ENCODE measurements at regions not wholly inside any gene's neighbourhood (a gene's known extent, or its start where the extent isn't known, plus 50 kb on each side); places are given as distances from the start of the nearest gene placed in this dataset.
A peak's percentile ranks its signal among the peaks of the same experiment; 100 is the strongest.

GRCh38 chr2:216572582-216573578 lies 60.3 kb upstream of the IGFBP2 start:
- H3K27me3 ChIP-seq (ENCODE audit: low read length): no peaks in the 10 kb centered on the region
- DNase-seq: no peak
- no peak for ATAC-seq
- CTCF ChIA-PET: no interaction called here
- no peaks in the 10 kb centered on the region for H3K36me3 ChIP-seq (ENCODE audit: low read depth, low read length)
- H3K9ac ChIP-seq (ENCODE audit: low read length): peak overlapping the region; percentile 49; the same call in 1 of the 2 replicates
- H3K4me1 ChIP-seq (ENCODE audit: insufficient read depth, low read length): peaks cover 28% of the 10 kb centered on the region
- no TSS peak for BruUV-seq (replicated peaks)
- no peaks in the 10 kb centered on the region for H3K9me2 ChIP-seq (replicated peaks; ENCODE audit: low read length)
- H3K9me3 ChIP-seq (ENCODE audit: low read length): no peaks in the 10 kb centered on the region
- peaks cover 7% of the 10 kb centered on the region for H3F3A ChIP-seq (ENCODE audit: low read length, unreplicated experiment)
- TF ChIP-seq EZH2 (IDR thresholded peaks at IDR 0.05; ENCODE audit: low read length, unreplicated experiment) (no peak), EZH2phosphoT487 (IDR thresholded peaks at IDR 0.05; ENCODE audit: borderline replicate concordance, low read length) (no peak), CTCF (conservative IDR thresholded peaks at IDR 0.05; ENCODE audit: low read depth, low read length) (no peak)
- POLR2A ChIA-PET (ENCODE audit: unreplicated experiment): no interaction called here
- intact Hi-C loops (cut with micrococcal nuclease): no loop called here
- peak overlapping the region; percentile 87 for H3K27ac ChIP-seq (ENCODE audit: low read length)
- H4K20me1 ChIP-seq (ENCODE audit: low read length): no peaks in the 10 kb centered on the region
- no peaks in the 10 kb centered on the region for H3K79me2 ChIP-seq (ENCODE audit: low read length)
- H3K4me3 ChIP-seq (ENCODE audit: low read length): no peak overlapping the region
- H2AFZ ChIP-seq (ENCODE audit: low read length): no peak overlapping the region
- no peak overlapping the region; the same call in 1 of the 2 replicates for H3K4me2 ChIP-seq (ENCODE audit: low read length)

GRCh38 chr2:216574046-216574445 lies 59.2 kb upstream of the IGFBP2 start:
- ChIA-PET CTCF (no interaction called here), POLR2A (ENCODE audit: unreplicated experiment) (no interaction called here)
- no peak overlapping the region for H2AFZ ChIP-seq (ENCODE audit: low read length)
- H3K27ac ChIP-seq (ENCODE audit: low read length): no peak overlapping the region
- no peak overlapping the region for H3K4me3 ChIP-seq (ENCODE audit: low read length)
- H3K27me3 ChIP-seq (ENCODE audit: low read length): no peaks in the 10 kb centered on the region
- H3K36me3 ChIP-seq (ENCODE audit: low read depth, low read length): no peaks in the 10 kb centered on the region
- H3K9ac ChIP-seq (ENCODE audit: low read length): no peak overlapping the region
- no peak overlapping the region for H3K4me2 ChIP-seq (ENCODE audit: low read length)
- intact Hi-C loops (cut with micrococcal nuclease): no loop called here
- peaks cover 7% of the 10 kb centered on the region for H3F3A ChIP-seq (ENCODE audit: low read length, unreplicated experiment)
- ATAC-seq (no peak), DNase-seq (no peak)
- no peaks in the 10 kb centered on the region for H3K9me2 ChIP-seq (replicated peaks; ENCODE audit: low read length)
- H3K9me3 ChIP-seq (ENCODE audit: low read length): no peaks in the 10 kb centered on the region
- BruUV-seq (replicated peaks): no TSS peak
- TF ChIP-seq EZH2phosphoT487 (IDR thresholded peaks at IDR 0.05; ENCODE audit: borderline replicate concordance, low read length) (no peak), EZH2 (IDR thresholded peaks at IDR 0.05; ENCODE audit: low read length, unreplicated experiment) (no peak), CTCF (conservative IDR thresholded peaks at IDR 0.05; ENCODE audit: low read depth, low read length) (no peak)
- peaks cover 38% of the 10 kb centered on the region for H3K4me1 ChIP-seq (ENCODE audit: insufficient read depth, low read length)
- H3K79me2 ChIP-seq (ENCODE audit: low read length): no peaks in the 10 kb centered on the region
- H4K20me1 ChIP-seq (ENCODE audit: low read length): no peaks in the 10 kb centered on the region

GRCh38 chr2:216574586-216574985 lies 58.6 kb upstream of the IGFBP2 start:
- Histone ChIP-seq H4K20me1 (ENCODE audit: low read length) (no peaks in the 10 kb centered on the region), H2AFZ (ENCODE audit: low read length) (no peak overlapping the region), H3K4me1 (ENCODE audit: insufficient read depth, low read length) (peaks cover 38% of the 10 kb centered on the region), H3K9ac (ENCODE audit: low read length) (no peak overlapping the region), H3K79me2 (ENCODE audit: low read length) (no peaks in the 10 kb centered on the region), H3K27me3 (ENCODE audit: low read length) (no peaks in the 10 kb centered on the region), H3K36me3 (ENCODE audit: low read depth, low read length) (no peaks in the 10 kb centered on the region), H3F3A (ENCODE audit: low read length, unreplicated experiment) (peaks cover 7% of the 10 kb centered on the region), H3K4me2 (ENCODE audit: low read length) (no peak overlapping the region), H3K4me3 (ENCODE audit: low read length) (no peak overlapping the region), H3K9me3 (ENCODE audit: low read length) (no peaks in the 10 kb centered on the region), H3K27ac (ENCODE audit: low read length) (no peak overlapping the region), H3K9me2 (replicated peaks; ENCODE audit: low read length) (no peaks in the 10 kb centered on the region)
- ChIA-PET CTCF (no interaction called here), POLR2A (ENCODE audit: unreplicated experiment) (no interaction called here)
- intact Hi-C loops (cut with micrococcal nuclease): no loop called here
- DNase-seq: no peak
- no TSS peak for BruUV-seq (replicated peaks)
- no peak for ATAC-seq
- TF ChIP-seq CTCF (conservative IDR thresholded peaks at IDR 0.05; ENCODE audit: low read depth, low read length) (no peak), EZH2 (IDR thresholded peaks at IDR 0.05; ENCODE audit: low read length, unreplicated experiment) (no peak), EZH2phosphoT487 (IDR thresholded peaks at IDR 0.05; ENCODE audit: borderline replicate concordance, low read length) (no peak)
